ENCODE measurements at regions not wholly inside any gene's neighbourhood (a gene's known extent, or its start where the extent isn't known, plus 50 kb on each side); places are given as distances from the start of the nearest gene placed in this dataset.

DNA sequence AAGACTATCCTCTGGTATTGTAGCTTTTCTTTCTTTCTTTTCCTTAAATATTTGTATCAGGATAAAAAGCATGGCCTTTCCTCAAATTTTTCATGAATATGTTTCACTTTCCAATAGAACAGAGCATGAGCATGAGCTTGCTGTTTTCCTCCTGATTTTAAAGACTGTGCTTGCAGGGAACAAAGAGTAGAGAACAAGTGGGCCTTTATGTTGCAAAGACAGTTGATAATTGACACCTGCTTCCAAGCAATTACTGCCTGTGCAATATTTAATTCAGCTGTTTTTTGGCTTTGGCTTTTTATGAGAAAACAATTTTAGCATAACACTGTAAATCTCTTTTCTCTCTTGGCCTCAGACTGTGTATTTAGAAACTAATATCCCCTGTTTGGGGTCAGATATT, 263.6 kb upstream of the AZI2 start:
- CTCF ChIA-PET, result interaction anchor here (1.0 kb wide), 1 partner anchor 55 kb away, joined by 3 read pairs; no protein-coding TSS in a partner anchor
- Mint-ChIP-seq H3K27me3 (ENCODE audit: unreplicated experiment) (no peaks in the 10 kb centered on the region), H3K4me3 (ENCODE audit: low read depth, unreplicated experiment) (no peak overlapping the region), H3K27ac (ENCODE audit: unreplicated experiment) (no peak overlapping the region), H3K4me1 (ENCODE audit: low read depth, unreplicated experiment) (no peaks in the 10 kb centered on the region), H3K9me3 (ENCODE audit: low read depth, unreplicated experiment) (no peaks in the 10 kb centered on the region), H3K36me3 (ENCODE audit: insufficient read depth, unreplicated experiment) (no peaks in the 10 kb centered on the region)
- no TSS peak for BruUV-seq (replicated peaks)
- TF ChIP-seq, protein P1, sequence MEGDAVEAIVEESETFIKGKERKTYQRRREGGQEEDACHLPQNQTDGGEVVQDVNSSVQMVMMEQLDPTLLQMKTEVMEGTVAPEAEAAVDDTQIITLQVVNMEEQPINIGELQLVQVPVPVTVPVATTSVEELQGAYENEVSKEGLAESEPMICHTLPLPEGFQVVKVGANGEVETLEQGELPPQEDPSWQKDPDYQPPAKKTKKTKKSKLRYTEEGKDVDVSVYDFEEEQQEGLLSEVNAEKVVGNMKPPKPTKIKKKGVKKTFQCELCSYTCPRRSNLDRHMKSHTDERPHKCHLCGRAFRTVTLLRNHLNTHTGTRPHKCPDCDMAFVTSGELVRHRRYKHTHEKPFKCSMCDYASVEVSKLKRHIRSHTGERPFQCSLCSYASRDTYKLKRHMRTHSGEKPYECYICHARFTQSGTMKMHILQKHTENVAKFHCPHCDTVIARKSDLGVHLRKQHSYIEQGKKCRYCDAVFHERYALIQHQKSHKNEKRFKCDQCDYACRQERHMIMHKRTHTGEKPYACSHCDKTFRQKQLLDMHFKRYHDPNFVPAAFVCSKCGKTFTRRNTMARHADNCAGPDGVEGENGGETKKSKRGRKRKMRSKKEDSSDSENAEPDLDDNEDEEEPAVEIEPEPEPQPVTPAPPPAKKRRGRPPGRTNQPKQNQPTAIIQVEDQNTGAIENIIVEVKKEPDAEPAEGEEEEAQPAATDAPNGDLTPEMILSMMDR (IDR thresholded peaks at IDR 0.05; ENCODE audit: unreplicated experiment), result no peak
- DNase-seq, result no peak
- intact Hi-C loops (cut with micrococcal nuclease; ENCODE audit: unreplicated experiment), result no loop called here

DNA sequence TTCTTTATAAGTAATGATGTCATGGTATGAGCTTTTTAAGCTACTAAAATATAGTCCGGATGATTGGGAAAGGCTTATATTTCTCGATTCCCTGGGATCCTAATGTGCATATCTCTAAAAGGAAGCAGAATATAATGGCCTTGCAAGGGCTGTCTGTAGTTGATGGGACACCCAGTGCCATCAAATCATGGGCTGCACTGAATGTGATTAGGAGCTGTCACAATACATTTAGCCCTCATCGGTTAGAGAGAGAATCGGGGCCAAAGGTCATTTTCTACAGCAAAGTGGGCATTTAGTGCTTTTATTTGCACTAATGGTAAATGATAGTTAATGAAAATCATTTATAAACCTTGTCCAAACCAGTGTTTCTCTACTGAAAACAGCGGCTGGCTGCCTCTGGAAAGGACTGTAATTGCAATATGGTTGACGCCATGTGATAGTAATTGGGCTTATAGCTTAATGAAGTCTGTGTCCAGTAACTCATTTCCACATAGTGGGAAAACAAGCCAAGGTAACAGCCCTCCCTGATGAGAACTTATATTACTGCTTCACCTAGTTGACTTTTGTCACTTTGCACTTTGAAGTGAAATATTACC, 265.0 kb upstream of the AZI2 start:
- BruUV-seq (replicated peaks), result no TSS peak
- Mint-ChIP-seq H3K36me3 (ENCODE audit: insufficient read depth, unreplicated experiment) (no peaks in the 10 kb centered on the region), H3K4me3 (ENCODE audit: low read depth, unreplicated experiment) (no peak overlapping the region), H3K27me3 (ENCODE audit: unreplicated experiment) (no peaks in the 10 kb centered on the region), H3K27ac (ENCODE audit: unreplicated experiment) (no peak overlapping the region), H3K4me1 (ENCODE audit: low read depth, unreplicated experiment) (no peaks in the 10 kb centered on the region), H3K9me3 (ENCODE audit: low read depth, unreplicated experiment) (no peaks in the 10 kb centered on the region)
- intact Hi-C loops (cut with micrococcal nuclease; ENCODE audit: unreplicated experiment), result no loop called here
- TF ChIP-seq, protein P1 (IDR thresholded peaks at IDR 0.05; ENCODE audit: unreplicated experiment), result no peak
- DNase-seq, result no peak
- CTCF ChIA-PET, result interaction anchor here (0.7 to 0.8 kb wide), 2 partner anchors 10 to 271 kb away, joined by 3 read pairs; no protein-coding TSS in a partner anchor

GRCh38 chr3:28615071-28615470, 266.4 kb upstream of the AZI2 start:
- TF ChIP-seq, protein P1 (IDR thresholded peaks at IDR 0.05; ENCODE audit: unreplicated experiment), result no peak
- CTCF ChIA-PET, result no interaction called here
- DNase-seq, result no peak
- Mint-ChIP-seq H3K27ac (ENCODE audit: unreplicated experiment) (no peak overlapping the region), H3K4me1 (ENCODE audit: low read depth, unreplicated experiment) (no peaks in the 10 kb centered on the region), H3K4me3 (ENCODE audit: low read depth, unreplicated experiment) (no peak overlapping the region), H3K27me3 (ENCODE audit: unreplicated experiment) (no peaks in the 10 kb centered on the region), H3K9me3 (ENCODE audit: low read depth, unreplicated experiment) (no peaks in the 10 kb centered on the region), H3K36me3 (ENCODE audit: insufficient read depth, unreplicated experiment) (no peaks in the 10 kb centered on the region)
- BruUV-seq (replicated peaks), result no TSS peak
- intact Hi-C loops (cut with micrococcal nuclease; ENCODE audit: unreplicated experiment), result no loop called here

DNA sequence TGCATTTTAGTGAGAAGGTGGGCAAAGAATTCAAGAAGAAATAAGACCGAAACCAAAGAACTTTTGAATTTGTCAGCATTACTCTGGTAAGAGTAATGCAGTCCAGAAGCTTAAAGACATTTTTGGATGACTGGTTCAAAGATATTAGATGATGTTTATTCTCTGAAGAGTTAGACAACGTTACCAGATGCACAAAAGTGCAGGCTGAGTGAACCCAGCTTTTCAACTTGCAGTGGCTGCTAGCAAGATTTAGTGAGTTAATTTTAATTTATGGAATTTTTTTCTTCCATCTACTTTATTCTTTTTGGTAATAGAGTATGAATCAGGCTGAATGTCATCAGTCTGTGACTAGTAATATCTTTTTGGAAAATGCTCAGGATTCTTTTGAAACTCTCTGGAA, 267.3 kb upstream of the AZI2 start:
- intact Hi-C loops (cut with micrococcal nuclease; ENCODE audit: unreplicated experiment), result no loop called here
- TF ChIP-seq, protein P1 (IDR thresholded peaks at IDR 0.05; ENCODE audit: unreplicated experiment), result no peak
- no TSS peak for BruUV-seq (replicated peaks)
- no peak overlapping the region for H3K27ac Mint-ChIP-seq (ENCODE audit: unreplicated experiment)
- CTCF ChIA-PET, result no interaction called here
- no peaks in the 10 kb centered on the region for H3K4me1 Mint-ChIP-seq (ENCODE audit: low read depth, unreplicated experiment)
- DNase-seq, result no peak
- no peaks in the 10 kb centered on the region for H3K27me3 Mint-ChIP-seq (ENCODE audit: unreplicated experiment)
- H3K36me3 Mint-ChIP-seq (ENCODE audit: insufficient read depth, unreplicated experiment), result no peaks in the 10 kb centered on the region
- no peaks in the 10 kb centered on the region for H3K9me3 Mint-ChIP-seq (ENCODE audit: low read depth, unreplicated experiment)
- no peak overlapping the region for H3K4me3 Mint-ChIP-seq (ENCODE audit: low read depth, unreplicated experiment)

Data from Calu3 (cell line).